HepG2 (cell line): ENCODE measurements at regions not wholly inside any gene's neighbourhood (a gene's known extent, or its start where the extent isn't known, plus 50 kb on each side); places are given as distances from the start of the nearest gene placed in this dataset.

Experiments used
- CHCHD3 ChIP-seq: sonication (generic); formaldehyde crosslinking; IDR thresholded peaks from 2 replicates; pipeline ENCODE4 v1.8.0; 2022; ENCODE audit warnings: mild to moderate bottlenecking, missing genetic modification reagents, moderate library complexity
- CHD2 ChIP-seq: IDR thresholded peaks from 2 replicates; pipeline ENCODE4 v1.6.1; 2011; ENCODE audit warnings: low read depth, low read length, improper control_type of control experiment
- CSRNP1 ChIP-seq: sonication (generic); formaldehyde crosslinking; IDR thresholded peaks from 2 replicates; pipeline ENCODE4 v1.8.1; 2023; ENCODE audit warnings: mild to moderate bottlenecking, missing genetic modification reagents
- CTCF ChIP-seq: sonication (generic); formaldehyde crosslinking; IDR thresholded peaks from 2 replicates; pipeline ENCODE4 v1.5.0; 2020; ENCODE audit warnings: mild to moderate bottlenecking, missing genetic modification reagents, moderate library complexity
- FOXO4 ChIP-seq: sonication (generic); formaldehyde crosslinking; conservative IDR thresholded peaks from 2 replicates; pipeline ENCODE4 v1.8.1; 2023; ENCODE audit warnings: missing genetic modification reagents
- IRF9 ChIP-seq: sonication (generic); formaldehyde crosslinking; IDR thresholded peaks from 2 replicates; pipeline ENCODE4 v1.8.0; 2022; ENCODE audit warnings: missing genetic modification reagents, mild to moderate bottlenecking, borderline replicate concordance
- NFIC ChIP-seq: IDR thresholded peaks from 2 replicates; pipeline ENCODE4 v1.6.1; 2012; ENCODE audit warnings: mild to moderate bottlenecking, low read length, inconsistent platforms
- PHF21A ChIP-seq: sonication (generic); formaldehyde crosslinking; IDR thresholded peaks from 2 replicates; pipeline ENCODE4 v1.5.0; 2020; ENCODE audit warnings: mild to moderate bottlenecking, missing genetic modification reagents
- POLR2A ChIP-seq, 2 experiments: IDR thresholded peaks; 2 replicates each; pipeline ENCODE4 v1.6.1; 2011; ENCODE audit warnings: low read depth in 2 of 2, low read length in 2 of 2, mild to moderate bottlenecking in 1 of 2, moderate library complexity in 1 of 2; ENCODE audit not compliant: insufficient read depth in 1 of 2
- RAD21 ChIP-seq: fragments of 450-650 bp; formaldehyde crosslinking; IDR thresholded peaks from 2 replicates; pipeline ENCODE4 v1.5.0; 2020; ENCODE audit warnings: mild to moderate bottlenecking
- USF2 ChIP-seq, 2 experiments: sonication (generic) in 1 of 2; formaldehyde crosslinking in 1 of 2; IDR thresholded peaks; 2 replicates each; pipeline versions ENCODE4 v1.5.1 to v1.6.1; 2011 to 2020; ENCODE audit warnings: borderline replicate concordance in 1 of 2, low read depth in 1 of 2, low read length in 1 of 2, mild to moderate bottlenecking in 1 of 2, missing genetic modification reagents in 1 of 2, moderate library complexity in 1 of 2
- ZNF670 ChIP-seq: sonication (generic); formaldehyde crosslinking; IDR thresholded peaks from 2 replicates; pipeline ENCODE4 v1.8.0; 2022; ENCODE audit warnings: mild to moderate bottlenecking, missing genetic modification reagents, borderline replicate concordance
- ZNF687 ChIP-seq: sonication (generic); formaldehyde crosslinking; IDR thresholded peaks from 2 replicates; pipeline ENCODE4 v1.5.1; 2020; ENCODE audit warnings: mild to moderate bottlenecking, missing genetic modification reagents, moderate library complexity
- TF ChIP-seq, protein P1 (sequence below): sonication (generic); formaldehyde crosslinking; IDR thresholded peaks from 2 replicates; pipeline ENCODE4 v1.4.0; 2020; ENCODE audit warnings: mild to moderate bottlenecking, missing genetic modification reagents

GRCh38 chr11:25597696-25598095, 734.2 kb upstream of the ANO3 start:
- TF ChIP-seq CHCHD3 (CRISPR knock-in tag), result no peak
- no peak for TF ChIP-seq ZNF670
- no peak for TF ChIP-seq PHF21A
- no peak for TF ChIP-seq USF2 (IDR thresholded peaks at IDR 0.05; ENCODE audit: low read depth, low read length)
- no peak for TF ChIP-seq USF2 (CRISPR knock-in tag; IDR thresholded peaks at IDR 0.05; ENCODE audit: borderline replicate concordance)
- no peak for TF ChIP-seq FOXO4
- TF ChIP-seq POLR2A (IDR thresholded peaks at IDR 0.05; ENCODE audit: insufficient read depth in 1 of 2, low read depth in 2 of 2, low read length in 2 of 2), result no peak
- TF ChIP-seq CSRNP1 (CRISPR knock-in tag), result no peak
- no peak for TF ChIP-seq CHD2
- TF ChIP-seq IRF9 (CRISPR knock-in tag), result no peak
- TF ChIP-seq, protein P1, sequence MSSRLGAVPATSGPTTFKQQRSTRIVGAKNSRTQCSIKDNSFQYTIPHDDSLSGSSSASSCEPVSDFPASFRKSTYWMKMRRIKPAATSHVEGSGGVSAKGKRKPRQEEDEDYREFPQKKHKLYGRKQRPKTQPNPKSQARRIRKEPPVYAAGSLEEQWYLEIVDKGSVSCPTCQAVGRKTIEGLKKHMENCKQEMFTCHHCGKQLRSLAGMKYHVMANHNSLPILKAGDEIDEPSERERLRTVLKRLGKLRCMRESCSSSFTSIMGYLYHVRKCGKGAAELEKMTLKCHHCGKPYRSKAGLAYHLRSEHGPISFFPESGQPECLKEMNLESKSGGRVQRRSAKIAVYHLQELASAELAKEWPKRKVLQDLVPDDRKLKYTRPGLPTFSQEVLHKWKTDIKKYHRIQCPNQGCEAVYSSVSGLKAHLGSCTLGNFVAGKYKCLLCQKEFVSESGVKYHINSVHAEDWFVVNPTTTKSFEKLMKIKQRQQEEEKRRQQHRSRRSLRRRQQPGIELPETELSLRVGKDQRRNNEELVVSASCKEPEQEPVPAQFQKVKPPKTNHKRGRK (CRISPR knock-in tag), result no peak
- no peak for TF ChIP-seq NFIC
- TF ChIP-seq RAD21 (CRISPR knock-in tag), result no peak
- no peak for TF ChIP-seq CTCF
- no peak for TF ChIP-seq ZNF687 (CRISPR knock-in tag)
